ENCODE measurements at regions not wholly inside any gene's neighbourhood (a gene's known extent, or its start where the extent isn't known, plus 50 kb on each side); places are given as distances from the start of the nearest gene placed in this dataset.

- no peak for DNase-seq (ENCODE audit: low read depth in 3 of 3)
Measured at GRCh38 chr7:46811529-46811928, 770.4 kb downstream of the TNS3 start.

GRCh38 chr7:46810986-46811385 is 770.9 kb downstream of the TNS3 start:
- DNase-seq (ENCODE audit: low read depth in 3 of 3): no peak

- DNase-seq (ENCODE audit: low read depth in 3 of 3): no peak
Measured at GRCh38 chr7:46809886-46810285, 772.0 kb downstream of the TNS3 start.

- no peak for DNase-seq (ENCODE audit: low read depth in 3 of 3)
Measured at GRCh38 chr7:46806856-46807255, 775.1 kb downstream of the TNS3 start.

GRCh38 chr7:46802479-46802878 is 779.4 kb downstream of the TNS3 start:
- DNase-seq (ENCODE audit: low read depth in 3 of 3): no peak

GRCh38 chr7:46791188-46791587 is 790.7 kb downstream of the TNS3 start:
- no peak for DNase-seq (ENCODE audit: low read depth in 3 of 3)

- no peak for DNase-seq (ENCODE audit: low read depth in 3 of 3)
Measured at GRCh38 chr7:46786995-46787394, 794.9 kb downstream of the TNS3 start.

GRCh38 chr7:46786221-46786954 is 795.5 kb downstream of the TNS3 start:
- DNase-seq (ENCODE audit: low read depth in 3 of 3): no peak

GRCh38 chr7:46784732-46785131 is 797.2 kb downstream of the TNS3 start:
- no peak for DNase-seq (ENCODE audit: low read depth in 3 of 3)

GRCh38 chr7:46781901-46782439 is 799.9 kb downstream of the TNS3 start:
- DNase-seq (ENCODE audit: low read depth in 3 of 3): no peak

- DNase-seq (ENCODE audit: low read depth in 3 of 3): no peak
Measured at GRCh38 chr7:46776790-46777189, 805.1 kb downstream of the TNS3 start.

- DNase-seq (ENCODE audit: low read depth in 3 of 3): no peak
Measured at GRCh38 chr7:46775776-46776175, 806.1 kb downstream of the TNS3 start.

GRCh38 chr7:46775020-46775419 is 806.9 kb downstream of the TNS3 start:
- no peak for DNase-seq (ENCODE audit: low read depth in 3 of 3)

GRCh38 chr7:46774515-46774914 is 807.4 kb downstream of the TNS3 start:
- no peak for DNase-seq (ENCODE audit: low read depth in 3 of 3)

- DNase-seq (ENCODE audit: low read depth in 3 of 3): no peak
Measured at GRCh38 chr7:46772776-46773175, 809.1 kb downstream of the TNS3 start.

GRCh38 chr7:46767071-46767470 is 814.8 kb downstream of the TNS3 start:
- DNase-seq (ENCODE audit: low read depth in 3 of 3): no peak

GRCh38 chr7:46764100-46764936 is 817.6 kb downstream of the TNS3 start:
- no peak for DNase-seq (ENCODE audit: low read depth in 3 of 3)

- DNase-seq (ENCODE audit: low read depth in 3 of 3): no peak
Measured at GRCh38 chr7:46763344-46763743, 818.6 kb downstream of the TNS3 start.

- no peak for DNase-seq (ENCODE audit: low read depth in 3 of 3)
Measured at GRCh38 chr7:46759711-46760480, 822.0 kb downstream of the TNS3 start.

- DNase-seq (ENCODE audit: low read depth in 3 of 3): no peak
Measured at GRCh38 chr7:46756996-46757395, 824.9 kb downstream of the TNS3 start.

GRCh38 chr7:46756256-46756655 is 825.7 kb downstream of the TNS3 start:
- DNase-seq (ENCODE audit: low read depth in 3 of 3): no peak
